WTC11 (cell line): ENCODE measurements at regions not wholly inside any gene's neighbourhood (a gene's known extent, or its start where the extent isn't known, plus 50 kb on each side); places are given as distances from the start of the nearest gene placed in this dataset.

Experiments
- ATAC-seq: fragments of 200-7000 bp; cut with Tn5 transposase; 2 replicates; pipeline ENCODE4 v1.10.0; 2021; ENCODE audit warnings: mild to moderate bottlenecking, moderate library complexity
- CTCF ChIA-PET: fragments of 300-600 bp; sonication (Branson Sonifier 250); formaldehyde crosslinking; loops from one replicate; lab custom pipeline; 2021; ENCODE audit warnings: antibody characterized with exemption; lab: Charles Lee
- POLR2A ChIA-PET: fragments of 350-600 bp; sonication (Branson Sonifier 250); formaldehyde crosslinking; loops from one replicate; lab custom pipeline; 2021; ENCODE audit warnings: antibody characterized with exemption; lab: Charles Lee
- DNase-seq: peaks from one replicate; pipeline ENCODE4 v3.0.0; 2021; ENCODE audit warnings: low spot score
- H3K27ac Mint-ChIP-seq: 2 replicates; pipeline ENCODE4 v1.8.0; 2021; ENCODE audit warnings: mixed read lengths
- H3K27me3 Mint-ChIP-seq: 2 replicates; pipeline ENCODE4 v1.8.0; 2021; ENCODE audit warnings: low read depth, mild to moderate bottlenecking, moderate library complexity, mixed read lengths
- H3K36me3 Mint-ChIP-seq: 2 replicates; pipeline ENCODE4 v1.8.0; 2021; ENCODE audit warnings: mixed read lengths
- H3K4me1 Mint-ChIP-seq: 2 replicates; pipeline ENCODE4 v1.8.0; 2022; ENCODE audit warnings: mixed read lengths
- H3K4me3 Mint-ChIP-seq: 2 replicates; pipeline ENCODE4 v1.8.0; 2021; ENCODE audit warnings: mild to moderate bottlenecking, moderate library complexity, mixed read lengths
- H3K9me3 Mint-ChIP-seq: 2 replicates; pipeline ENCODE4 v1.8.0; 2021; ENCODE audit warnings: mixed read lengths
- ATF6 ChIP-seq: sonication (generic); formaldehyde crosslinking; IDR thresholded peaks from 2 replicates; pipeline ENCODE4 v1.8.1; 2023; ENCODE audit warnings: mild to moderate bottlenecking, missing genetic modification reagents
- ETV6 ChIP-seq: sonication (generic); formaldehyde crosslinking; IDR thresholded peaks from 2 replicates; pipeline ENCODE4 v1.8.1; 2022; ENCODE audit warnings: mild to moderate bottlenecking, missing genetic modification reagents
- GABPB1 ChIP-seq: sonication (generic); formaldehyde crosslinking; IDR thresholded peaks from 2 replicates; pipeline ENCODE4 v1.8.1; 2023; ENCODE audit warnings: mild to moderate bottlenecking, missing genetic modification reagents
- GTF2I ChIP-seq: fragments of 250-450 bp; sonication (Bioruptor Pico); conservative IDR thresholded peaks from 2 replicates; pipeline ENCODE4 v1.4.0; 2021; ENCODE audit warnings: mild to moderate bottlenecking
- NFATC4 ChIP-seq: fragments of 250-450 bp; sonication (Bioruptor Pico); IDR thresholded peaks from 2 replicates; pipeline ENCODE4 v1.9.0; 2021; ENCODE audit warnings: mild to moderate bottlenecking
- NFE2L1 ChIP-seq: sonication (generic); formaldehyde crosslinking; IDR thresholded peaks from 2 replicates; pipeline ENCODE4 v1.8.1; 2023; ENCODE audit warnings: missing genetic modification reagents
- ZNF121 ChIP-seq: sonication (generic); formaldehyde crosslinking; IDR thresholded peaks from 2 replicates; pipeline ENCODE4 v1.8.0; 2023; ENCODE audit warnings: missing genetic modification reagents
- ZNF281 ChIP-seq: sonication (generic); formaldehyde crosslinking; IDR thresholded peaks from 2 replicates; pipeline ENCODE4 v1.8.0; 2023; ENCODE audit warnings: mild to moderate bottlenecking, missing genetic modification reagents
- ZNF532 ChIP-seq: fragments of 250-450 bp; sonication (Bioruptor Pico); IDR thresholded peaks from 2 replicates; pipeline ENCODE4 v1.9.0; 2021; ENCODE audit warnings: mild to moderate bottlenecking, borderline replicate concordance
- TF ChIP-seq, protein P1 (sequence below): sonication (generic); formaldehyde crosslinking; IDR thresholded peaks from 2 replicates; pipeline ENCODE4 v1.8.1; 2022; ENCODE audit warnings: low read depth, missing genetic modification reagents, borderline replicate concordance
- TF ChIP-seq, protein P2 (sequence below): sonication (generic); formaldehyde crosslinking; IDR thresholded peaks from 2 replicates; pipeline ENCODE4 v1.8.1; 2023; ENCODE audit warnings: mild to moderate bottlenecking, missing genetic modification reagents, moderate library complexity
- TF ChIP-seq, protein P3 (sequence below): fragments of 250-450 bp; sonication (Bioruptor Pico); conservative IDR thresholded peaks from 2 replicates; pipeline ENCODE4 v1.9.0; 2021; ENCODE audit warnings: mild to moderate bottlenecking

GRCh38 chr13:44739120-44739519 lies 163.0 kb upstream of the TSC22D1 start:
- ChIA-PET POLR2A (interaction anchor here (0.6 kb wide), 1 partner anchor 149 kb away, joined by 3 read pairs; no protein-coding TSS in a partner anchor), CTCF (interaction anchor here (0.5 to 1.2 kb wide), 7 partner anchors 11 to 79 kb away, joined by 3 to 5 read pairs (median 4); no protein-coding TSS in a partner anchor)
- H3K27me3 Mint-ChIP-seq: no peaks in the 10 kb centered on the region
- DNase-seq (no peak), ATAC-seq (peak; percentile 82)
- no peak overlapping the region for H3K27ac Mint-ChIP-seq
- H3K4me1 Mint-ChIP-seq: peaks cover 14% of the 10 kb centered on the region
- no peak overlapping the region for H3K4me3 Mint-ChIP-seq
- TF ChIP-seq NFATC4 (CRISPR knock-in tag) (no peak), ATF6 (CRISPR knock-in tag) (no peak), ZNF281 (no peak), NFE2L1 (CRISPR knock-in tag) (no peak), GABPB1 (CRISPR knock-in tag) (no peak), GTF2I (CRISPR knock-in tag) (no peak), ZNF121 (no peak), ZNF532 (CRISPR knock-in tag) (no peak), ETV6 (CRISPR knock-in tag) (no peak)
- TF ChIP-seq, protein P1, sequence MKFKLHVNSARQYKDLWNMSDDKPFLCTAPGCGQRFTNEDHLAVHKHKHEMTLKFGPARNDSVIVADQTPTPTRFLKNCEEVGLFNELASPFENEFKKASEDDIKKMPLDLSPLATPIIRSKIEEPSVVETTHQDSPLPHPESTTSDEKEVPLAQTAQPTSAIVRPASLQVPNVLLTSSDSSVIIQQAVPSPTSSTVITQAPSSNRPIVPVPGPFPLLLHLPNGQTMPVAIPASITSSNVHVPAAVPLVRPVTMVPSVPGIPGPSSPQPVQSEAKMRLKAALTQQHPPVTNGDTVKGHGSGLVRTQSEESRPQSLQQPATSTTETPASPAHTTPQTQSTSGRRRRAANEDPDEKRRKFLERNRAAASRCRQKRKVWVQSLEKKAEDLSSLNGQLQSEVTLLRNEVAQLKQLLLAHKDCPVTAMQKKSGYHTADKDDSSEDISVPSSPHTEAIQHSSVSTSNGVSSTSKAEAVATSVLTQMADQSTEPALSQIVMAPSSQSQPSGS: no peak
- TF ChIP-seq, protein P2, sequence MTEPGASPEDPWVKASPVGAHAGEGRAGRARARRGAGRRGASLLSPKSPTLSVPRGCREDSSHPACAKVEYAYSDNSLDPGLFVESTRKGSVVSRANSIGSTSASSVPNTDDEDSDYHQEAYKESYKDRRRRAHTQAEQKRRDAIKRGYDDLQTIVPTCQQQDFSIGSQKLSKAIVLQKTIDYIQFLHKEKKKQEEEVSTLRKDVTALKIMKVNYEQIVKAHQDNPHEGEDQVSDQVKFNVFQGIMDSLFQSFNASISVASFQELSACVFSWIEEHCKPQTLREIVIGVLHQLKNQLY (CRISPR knock-in tag): no peak
- TF ChIP-seq, protein P3, sequence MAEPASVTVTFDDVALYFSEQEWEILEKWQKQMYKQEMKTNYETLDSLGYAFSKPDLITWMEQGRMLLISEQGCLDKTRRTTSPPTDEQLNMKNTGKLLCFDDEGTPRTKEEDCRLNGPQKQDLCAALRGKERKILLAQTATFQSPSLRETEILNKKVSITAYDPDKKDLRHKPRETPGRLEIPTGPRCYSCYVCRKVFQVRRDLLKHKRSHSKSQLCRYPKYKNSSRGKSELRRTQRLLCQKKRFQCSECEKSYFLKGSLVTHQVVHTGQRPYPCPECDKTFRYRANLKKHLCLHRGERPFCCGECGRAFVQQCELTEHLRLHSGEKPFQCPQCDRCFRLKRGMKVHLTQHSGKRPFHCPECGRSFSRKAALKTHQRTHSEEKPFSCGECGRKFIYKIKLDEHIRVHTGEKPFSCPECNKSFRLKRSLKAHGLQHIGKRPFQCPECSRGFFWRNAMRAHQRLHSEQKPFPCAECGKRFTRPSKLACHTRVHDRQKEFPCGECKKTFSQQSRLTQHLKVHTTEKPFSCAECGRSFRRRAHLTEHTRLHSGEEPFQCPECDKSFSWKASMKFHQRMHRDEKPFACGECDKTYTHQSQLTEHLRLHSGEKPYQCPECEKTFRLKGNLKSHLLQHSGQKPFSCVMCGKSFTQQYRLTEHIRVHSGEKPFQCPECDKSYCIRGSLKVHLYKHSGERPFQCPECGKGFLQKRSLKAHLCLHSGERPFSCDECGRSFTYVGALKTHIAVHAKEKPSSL (CRISPR knock-in tag): no peak
- H3K9me3 Mint-ChIP-seq: peaks cover 15% of the 10 kb centered on the region
- H3K36me3 Mint-ChIP-seq: peaks cover 6% of the 10 kb centered on the region
